Amniotic stem cell (primary cell): ENCODE measurements at regions not wholly inside any gene's neighbourhood (a gene's known extent, or its start where the extent isn't known, plus 50 kb on each side); places are given as distances from the start of the nearest gene placed in this dataset.

ENCODE experiments used
- DNase-seq: peaks from one replicate; lab custom pipeline; 2025; lab: John Stamatoyannopoulos, UW

DNA sequence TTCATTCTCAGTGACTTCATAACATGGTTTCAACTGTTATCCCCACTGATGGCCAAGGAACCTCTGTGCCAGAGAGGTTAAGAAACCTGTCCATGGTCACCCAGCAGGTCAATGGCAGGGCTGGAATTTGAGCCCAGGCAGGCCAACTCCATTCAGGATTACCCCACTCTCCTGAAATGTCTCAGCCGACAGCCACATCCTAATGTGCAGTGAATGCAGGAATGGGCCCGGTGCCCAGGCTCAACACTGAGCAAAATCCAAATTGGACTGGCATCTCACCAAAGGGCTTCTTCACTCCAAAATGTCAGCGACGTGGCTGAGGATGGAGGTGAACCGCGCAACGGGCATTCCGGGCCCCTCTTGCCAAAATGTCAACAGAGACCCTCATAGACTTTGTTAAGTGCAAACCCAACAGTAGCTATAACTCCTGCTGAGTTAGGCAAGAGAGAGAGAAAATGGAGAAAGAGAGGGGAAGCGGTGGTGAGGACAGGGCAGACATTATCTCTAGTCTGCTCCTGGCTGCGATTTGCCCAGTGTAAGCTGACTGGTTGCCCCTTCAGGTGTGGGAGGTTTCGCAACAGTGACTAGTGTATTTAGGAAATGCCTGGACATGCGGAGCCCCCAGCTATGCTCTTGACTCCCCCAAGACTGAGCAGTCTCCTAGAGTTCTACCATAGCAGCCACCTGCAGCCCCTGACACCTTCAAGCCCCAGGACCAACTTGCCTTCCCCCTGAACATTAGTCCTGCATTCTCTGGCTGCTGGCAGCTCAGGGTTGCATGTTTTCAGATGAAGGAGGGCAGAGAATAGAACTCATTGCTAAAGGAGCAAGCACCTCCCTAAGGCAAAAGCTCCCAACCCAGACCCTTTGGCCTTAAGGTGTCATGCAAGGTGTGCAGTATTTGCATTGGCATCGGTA, 167.7 kb downstream of the ANAPC1 start:
- DNase-seq, result no peak

DNA sequence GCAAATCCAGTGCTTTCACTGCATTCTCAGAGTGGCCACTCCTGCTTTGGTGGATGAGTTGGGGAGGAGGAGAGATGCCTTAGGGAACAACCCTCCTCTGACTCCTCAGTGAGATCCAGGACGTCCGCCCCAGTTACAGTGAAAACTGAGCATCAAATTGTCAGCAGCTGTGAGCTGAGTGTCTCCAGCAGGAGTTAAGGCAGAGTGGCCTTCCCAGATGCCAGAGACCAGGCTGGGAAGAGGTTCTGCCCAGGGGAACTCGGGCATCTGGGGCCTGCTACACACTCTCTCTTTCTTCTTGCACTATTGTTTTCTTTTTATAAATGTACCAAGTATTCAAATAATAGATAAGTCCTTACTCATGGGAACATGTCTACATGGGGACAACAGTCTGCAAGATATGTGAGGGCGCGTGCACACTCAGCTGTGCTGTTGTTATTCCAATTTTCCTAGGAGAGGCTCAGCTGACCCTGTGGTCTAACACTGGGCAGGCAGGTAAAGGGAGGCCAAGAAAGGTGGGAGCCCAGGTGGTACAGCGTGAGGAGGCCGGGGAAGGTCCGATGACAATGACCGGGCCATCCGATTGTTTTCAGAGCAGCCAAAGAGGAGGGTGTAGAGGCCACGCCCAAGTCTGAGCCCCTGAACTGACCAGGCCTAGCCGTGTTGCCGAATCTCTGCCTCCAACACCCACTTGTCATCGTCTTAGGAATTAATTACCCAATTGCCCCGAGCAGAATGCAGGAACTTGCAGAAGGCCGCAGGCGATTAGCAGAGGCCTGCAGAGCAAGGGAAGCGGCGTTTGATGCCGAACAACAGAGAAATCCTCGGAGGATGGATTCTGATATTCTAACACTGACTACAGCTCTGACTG, 166.9 kb downstream of the ANAPC1 start:
- DNase-seq, result no peak
